K562 (cell line): ENCODE measurements at regions not wholly inside any gene's neighbourhood (a gene's known extent, or its start where the extent isn't known, plus 50 kb on each side); places are given as distances from the start of the nearest gene placed in this dataset.

Experiments used
- ATAC-seq: fragments of 200-7000 bp; cut with Tn5 transposase; 3 replicates; pipeline ENCODE4 v1.9.1; 2020; ENCODE audit warnings: moderate library complexity
- BruUV-seq: library from RNA; stranded (reverse); fragments of 400-500 nt; replicated peaks from 2 replicates; lab custom pipeline; 2021; lab: Mats Ljungman, UMichigan
- CTCF ChIA-PET: fragments of 300-600 bp; formaldehyde crosslinking; extraction: SDS; loops from one replicate; lab custom pipeline; 2021; ENCODE audit warnings: low intra/inter-chr PET ratio; lab: Yijun Ruan, JAX
- POLR2A ChIA-PET: fragments of 300-600, 350-650 bp; sonication (Branson Sonifier 250); formaldehyde crosslinking; extraction: SDS; loops from one replicate; lab custom pipeline; 2021; ENCODE audit warnings: antibody characterized with exemption, inconsistent platforms; lab: Yijun Ruan, JAX
- DNase-seq, 4 experiments: peaks; one replicate each; pipeline versions ENCODE4 v3.0.0 to v3.0.0-alpha.2; 2011 to 2018; ENCODE audit warnings: low spot score in 3 of 4, mixed read lengths in 3 of 4; ENCODE audit errors: extremely low read depth in 1 of 4
- FAIRE-seq: peaks from 2 replicates; lab custom pipeline; 2011; peaks lifted over from hg19 to GRCh38; lab: Jason Lieb, UNC
- H2AFZ ChIP-seq: 2 replicates; pipeline ENCODE4 v1.6.0; 2011; ENCODE audit warnings: low read depth, low read length, control low read depth, inconsistent platforms
- H3K27ac ChIP-seq: fragments of 200-600 bp; 3 replicates; pipeline ENCODE4 v1.8.0; 2011; ENCODE audit warnings: low read depth, mild to moderate bottlenecking, control low read depth, inconsistent platforms, low read length, moderate library complexity, mixed read lengths; ENCODE audit errors: extremely low read depth
- H3K27me3 ChIP-seq, 2 experiments: fragments of 300-600 bp in 1 of 2; 2 replicates in 1 of 2; 3 replicates in 1 of 2; pipeline versions ENCODE4 v1.6.0 to v1.8.0; 2011; ENCODE audit warnings: inconsistent platforms in 2 of 2, low read length in 2 of 2, mild to moderate bottlenecking in 1 of 2, mixed read lengths in 1 of 2, moderate library complexity in 1 of 2; ENCODE audit not compliant: control insufficient read depth in 2 of 2, insufficient read depth in 2 of 2
- H3K36me3 ChIP-seq: fragments of 300-600 bp; 3 replicates; pipeline ENCODE4 v1.8.0; 2011; ENCODE audit warnings: mild to moderate bottlenecking, low read length, inconsistent platforms; ENCODE audit not compliant: control insufficient read depth, insufficient read depth
- H3K4me1 ChIP-seq, 2 experiments: fragments of 200-600 bp in 1 of 2; replicated peaks in 1 of 2; 2 replicates in 1 of 2; 3 replicates in 1 of 2; pipeline versions ENCODE4 v1.5.1 to v1.8.0; 2011; ENCODE audit warnings: inconsistent platforms in 2 of 2, low read length in 2 of 2, mild to moderate bottlenecking in 1 of 2, mixed read lengths in 1 of 2, moderate library complexity in 1 of 2; ENCODE audit not compliant: control insufficient read depth in 2 of 2, insufficient read depth in 2 of 2
- H3K4me2 ChIP-seq: 2 replicates; pipeline ENCODE4 v1.6.1; 2011; ENCODE audit warnings: low read length, control low read depth, inconsistent platforms, mixed read lengths; ENCODE audit not compliant: insufficient read depth
- H3K4me3 ChIP-seq: fragments of 200-600 bp; sonication (generic), shearing (Covaris generic); 2 replicates; pipeline ENCODE4 v1.5.1; 2016; ENCODE audit warnings: control low read depth, inconsistent platforms
- H3K79me2 ChIP-seq: fragments of 200-600 bp; 3 replicates; pipeline ENCODE4 v1.8.0; 2011; ENCODE audit warnings: low read length, inconsistent platforms; ENCODE audit not compliant: control insufficient read depth, insufficient read depth
- H3K9ac ChIP-seq, 2 experiments: 2 replicates each; pipeline versions ENCODE4 v1.6.0 to v1.6.1; 2011; ENCODE audit warnings: low read depth in 2 of 2, low read length in 2 of 2, control low read depth in 1 of 2, inconsistent platforms in 1 of 2, mild to moderate bottlenecking in 1 of 2, mixed read lengths in 1 of 2; ENCODE audit not compliant: insufficient read depth in 1 of 2
- H3K9me1 ChIP-seq: one replicate; pipeline ENCODE4 v1.6.0; 2011; ENCODE audit warnings: inconsistent platforms, mild to moderate bottlenecking, low read length, moderate library complexity; ENCODE audit not compliant: control insufficient read depth, insufficient read depth
- H3K9me3 ChIP-seq: replicated peaks from 2 replicates; pipeline ENCODE4 v1.5.1; 2011; ENCODE audit warnings: low read depth, low read length, inconsistent platforms; ENCODE audit not compliant: control insufficient read depth, insufficient read depth
- H4K20me1 ChIP-seq: replicated peaks from 2 replicates; pipeline ENCODE4 v1.6.1; 2011; ENCODE audit warnings: low read length, inconsistent platforms, mixed read lengths; ENCODE audit not compliant: control insufficient read depth, insufficient read depth
- CBX1 ChIP-seq: sonication (generic); IDR thresholded peaks from 2 replicates; pipeline ENCODE4 v1.6.1; 2016; ENCODE audit warnings: antibody characterized with exemption, low read depth, mild to moderate bottlenecking
- HDAC2 ChIP-seq: fragments of 450-650 bp; IDR thresholded peaks from 2 replicates; pipeline ENCODE4 v1.6.1; 2016; ENCODE audit warnings: mild to moderate bottlenecking
- HIVEP1 ChIP-seq: fragments of 250-450 bp; sonication (Bioruptor Pico); IDR thresholded peaks from 2 replicates; pipeline ENCODE4 v1.4.0; 2020; ENCODE audit warnings: mild to moderate bottlenecking
- IRF9 ChIP-seq: fragments of 450-650 bp; IDR thresholded peaks from 2 replicates; pipeline ENCODE4 v1.6.1; 2016; ENCODE audit warnings: missing biosample characterization, missing genetic modification characterization
- MCM3 ChIP-seq: fragments of 450-650 bp; IDR thresholded peaks from 2 replicates; pipeline ENCODE4 v1.6.1; 2016
- MTA2 ChIP-seq: fragments of 450-650 bp; IDR thresholded peaks from 2 replicates; pipeline ENCODE4 v1.6.1; 2016; ENCODE audit warnings: low read depth
- NR2C1 ChIP-seq, 2 experiments: fragments of 450-650 bp; IDR thresholded peaks; 2 replicates each; pipeline ENCODE4 v1.6.1; 2017; ENCODE audit warnings: mild to moderate bottlenecking in 2 of 2, antibody characterized with exemption in 1 of 2, inconsistent platforms in 1 of 2, missing compliant biosample characterization in 1 of 2, missing genetic modification characterization in 1 of 2
- POLR2AphosphoS2 ChIP-seq: IDR thresholded peaks from 2 replicates; pipeline ENCODE4 v1.6.1; 2012; ENCODE audit warnings: low read length, improper control_type of control experiment
- SAFB ChIP-seq: fragments of 200-400 bp; formaldehyde crosslinking; IDR thresholded peaks from 2 replicates; pipeline ENCODE4 v1.6.1; 2017; ENCODE audit warnings: low read depth, low read length, borderline replicate concordance
- TAF7 ChIP-seq: fragments of 450-650 bp; IDR thresholded peaks from 2 replicates; pipeline ENCODE4 v1.6.1; 2016; ENCODE audit warnings: missing genetic modification characterization, missing compliant biosample characterization
- TGIF2 ChIP-seq: sonication (generic); formaldehyde crosslinking; IDR thresholded peaks from 2 replicates; pipeline ENCODE4 v1.8.1; 2022; ENCODE audit warnings: mild to moderate bottlenecking, missing genetic modification reagents, moderate library complexity
- ZBTB9 ChIP-seq: fragments of 450-650 bp; formaldehyde crosslinking; IDR thresholded peaks from 2 replicates; pipeline ENCODE4 v1.4.0; 2020; ENCODE audit warnings: mild to moderate bottlenecking, moderate library complexity
- ZKSCAN3 ChIP-seq: fragments of 250-450 bp; sonication (Bioruptor Pico); IDR thresholded peaks from 2 replicates; pipeline ENCODE4 v1.4.0; 2020
- ZNF384 ChIP-seq: IDR thresholded peaks from 2 replicates; pipeline ENCODE4 v1.6.1; 2012; ENCODE audit warnings: low read depth, low read length, improper control_type of control experiment
- WGBS: fragments of 100-300 bp; shearing (Covaris generic); methylation state at CpG from one replicate; pipeline ENCODE4 v1.1.6; 2016; ENCODE audit warnings: low coverage, mixed read lengths; ENCODE audit not compliant: insufficient coverage; ENCODE audit errors: missing lambda C conversion rate; 5-methylcytosine and 5-hydroxymethylcytosine counted together
- in situ Hi-C: fragments of 300-500 bp; cut with MboI; formaldehyde crosslinking; loops from 4 replicates; pipeline ENCODE4 v1.15.0; 2018; ENCODE audit warnings: inconsistent platforms, mixed read lengths
- intact Hi-C: fragments of 100-400 bp; cut with micrococcal nuclease; formaldehyde crosslinking; loops from 2 replicates; pipeline ENCODE4 v1.14.2; 2022
- TF ChIP-seq, protein P1 (sequence below): fragments of 450-650 bp; IDR thresholded peaks from 2 replicates; pipeline ENCODE4 v1.6.1; 2018; ENCODE audit not compliant: partially characterized antibody
- TF ChIP-seq, protein P2 (sequence below): fragments of 250-450 bp; sonication (Bioruptor Pico); IDR thresholded peaks from 2 replicates; pipeline ENCODE4 v1.9.0; 2021; ENCODE audit warnings: mild to moderate bottlenecking, inconsistent platforms

- in situ Hi-C loops (no loop called here), intact Hi-C loops (no loop called here)
- H3K27me3 ChIP-seq = no peaks in the 10 kb centered on the region
- H3K9ac ChIP-seq = no peak overlapping the region
- 0% methylated on average over 1 of the region's 1 CpG for WGBS
- no peaks in the 10 kb centered on the region for H3K36me3 ChIP-seq
- H3K9me1 ChIP-seq = no peaks in the 10 kb centered on the region
- no peak overlapping the region for H3K4me2 ChIP-seq
- BruUV-seq = no TSS peak
- FAIRE-seq (no peak), ATAC-seq (no peak), DNase-seq (no peak)
- CTCF ChIA-PET = no interaction called here
- no peak overlapping the region for H3K27ac ChIP-seq
- no peak overlapping the region for H3K4me3 ChIP-seq
- H2AFZ ChIP-seq = no peak overlapping the region
- no peaks in the 10 kb centered on the region for H3K9me3 ChIP-seq
- H3K79me2 ChIP-seq = no peaks in the 10 kb centered on the region
- H3K4me1 ChIP-seq = no peaks in the 10 kb centered on the region
- no peaks in the 10 kb centered on the region for H4K20me1 ChIP-seq
- POLR2A ChIA-PET = no interaction called here
- no peak for TF ChIP-seq ZNF384
- no peak for TF ChIP-seq NR2C1 (IDR thresholded peaks at IDR 0.05)
- no peak for TF ChIP-seq NR2C1 (tag; IDR thresholded peaks at IDR 0.05)
- TF ChIP-seq MTA2 = no peak
- TF ChIP-seq, protein P1, sequence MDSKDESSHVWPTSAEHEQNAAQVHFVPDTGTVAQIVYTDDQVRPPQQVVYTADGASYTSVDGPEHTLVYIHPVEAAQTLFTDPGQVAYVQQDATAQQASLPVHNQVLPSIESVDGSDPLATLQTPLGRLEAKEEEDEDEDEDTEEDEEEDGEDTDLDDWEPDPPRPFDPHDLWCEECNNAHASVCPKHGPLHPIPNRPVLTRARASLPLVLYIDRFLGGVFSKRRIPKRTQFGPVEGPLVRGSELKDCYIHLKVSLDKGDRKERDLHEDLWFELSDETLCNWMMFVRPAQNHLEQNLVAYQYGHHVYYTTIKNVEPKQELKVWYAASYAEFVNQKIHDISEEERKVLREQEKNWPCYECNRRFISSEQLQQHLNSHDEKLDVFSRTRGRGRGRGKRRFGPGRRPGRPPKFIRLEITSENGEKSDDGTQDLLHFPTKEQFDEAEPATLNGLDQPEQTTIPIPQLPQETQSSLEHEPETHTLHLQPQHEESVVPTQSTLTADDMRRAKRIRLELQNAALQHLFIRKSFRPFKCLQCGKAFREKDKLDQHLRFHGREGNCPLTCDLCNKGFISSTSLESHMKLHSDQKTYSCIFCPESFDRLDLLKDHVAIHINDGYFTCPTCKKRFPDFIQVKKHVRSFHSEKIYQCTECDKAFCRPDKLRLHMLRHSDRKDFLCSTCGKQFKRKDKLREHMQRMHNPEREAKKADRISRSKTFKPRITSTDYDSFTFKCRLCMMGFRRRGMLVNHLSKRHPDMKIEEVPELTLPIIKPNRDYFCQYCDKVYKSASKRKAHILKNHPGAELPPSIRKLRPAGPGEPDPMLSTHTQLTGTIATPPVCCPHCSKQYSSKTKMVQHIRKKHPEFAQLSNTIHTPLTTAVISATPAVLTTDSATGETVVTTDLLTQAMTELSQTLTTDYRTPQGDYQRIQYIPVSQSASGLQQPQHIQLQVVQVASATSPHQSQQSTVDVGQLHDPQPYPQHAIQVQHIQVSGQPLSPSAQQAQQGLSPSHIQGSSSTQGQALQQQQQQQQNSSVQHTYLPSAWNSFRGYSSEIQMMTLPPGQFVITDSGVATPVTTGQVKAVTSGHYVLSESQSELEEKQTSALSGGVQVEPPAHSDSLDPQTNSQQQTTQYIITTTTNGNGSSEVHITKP = no peak
- TF ChIP-seq HIVEP1 = no peak
- no peak for TF ChIP-seq HDAC2
- TF ChIP-seq SAFB = no peak
- no peak for TF ChIP-seq ZKSCAN3 (CRISPR knock-in tag)
- TF ChIP-seq TAF7 (tag) = no peak
- TF ChIP-seq ZBTB9 (CRISPR knock-in tag) = no peak
- no peak for TF ChIP-seq MCM3
- TF ChIP-seq IRF9 (tag) = no peak
- TF ChIP-seq POLR2AphosphoS2 = no peak
- TF ChIP-seq, protein P2, sequence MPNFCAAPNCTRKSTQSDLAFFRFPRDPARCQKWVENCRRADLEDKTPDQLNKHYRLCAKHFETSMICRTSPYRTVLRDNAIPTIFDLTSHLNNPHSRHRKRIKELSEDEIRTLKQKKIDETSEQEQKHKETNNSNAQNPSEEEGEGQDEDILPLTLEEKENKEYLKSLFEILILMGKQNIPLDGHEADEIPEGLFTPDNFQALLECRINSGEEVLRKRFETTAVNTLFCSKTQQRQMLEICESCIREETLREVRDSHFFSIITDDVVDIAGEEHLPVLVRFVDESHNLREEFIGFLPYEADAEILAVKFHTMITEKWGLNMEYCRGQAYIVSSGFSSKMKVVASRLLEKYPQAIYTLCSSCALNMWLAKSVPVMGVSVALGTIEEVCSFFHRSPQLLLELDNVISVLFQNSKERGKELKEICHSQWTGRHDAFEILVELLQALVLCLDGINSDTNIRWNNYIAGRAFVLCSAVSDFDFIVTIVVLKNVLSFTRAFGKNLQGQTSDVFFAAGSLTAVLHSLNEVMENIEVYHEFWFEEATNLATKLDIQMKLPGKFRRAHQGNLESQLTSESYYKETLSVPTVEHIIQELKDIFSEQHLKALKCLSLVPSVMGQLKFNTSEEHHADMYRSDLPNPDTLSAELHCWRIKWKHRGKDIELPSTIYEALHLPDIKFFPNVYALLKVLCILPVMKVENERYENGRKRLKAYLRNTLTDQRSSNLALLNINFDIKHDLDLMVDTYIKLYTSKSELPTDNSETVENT (CRISPR knock-in tag) = no peak
- TF ChIP-seq TGIF2 (CRISPR knock-in tag) = no peak
- TF ChIP-seq CBX1 = no peak
Measured at GRCh38 chr4:42718336-42718735, 61.4 kb upstream of the ATP8A1 start.
